Skeletal muscle cell (primary cell): ENCODE measurements at regions not wholly inside any gene's neighbourhood (a gene's known extent, or its start where the extent isn't known, plus 50 kb on each side); places are given as distances from the start of the nearest gene placed in this dataset.

ENCODE experiments used
- DNase-seq: peaks from one replicate; pipeline ENCODE4 v3.0.0-alpha.2; 2010; ENCODE audit warnings: low read depth
- H3K4me3 ChIP-seq: 2 replicates; pipeline ENCODE4 v1.5.1; 2011; ENCODE audit warnings: low read depth, mild to moderate bottlenecking, control low read depth, low read length, moderate library complexity

DNA sequence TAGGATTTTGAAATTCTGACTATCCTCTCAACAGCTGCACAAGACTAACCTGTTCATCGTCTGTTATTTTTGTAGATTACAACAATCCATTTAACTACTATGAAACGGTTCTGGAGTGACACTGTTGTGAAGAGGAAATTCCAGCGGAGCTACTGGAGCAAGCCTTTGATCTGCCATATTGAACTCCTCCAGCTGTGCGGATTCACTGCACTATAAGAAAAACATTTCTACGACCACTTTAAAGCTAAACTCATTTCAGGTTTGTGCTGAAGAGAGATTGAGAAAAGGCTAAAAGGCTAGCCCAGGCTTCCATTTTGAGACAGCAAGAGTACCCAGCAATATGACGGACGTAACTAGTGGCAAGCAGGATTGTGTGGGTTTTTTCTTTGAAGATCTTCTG lies 104.9 kb upstream of the ANKH start:
- DNase-seq, result no peak

DNA sequence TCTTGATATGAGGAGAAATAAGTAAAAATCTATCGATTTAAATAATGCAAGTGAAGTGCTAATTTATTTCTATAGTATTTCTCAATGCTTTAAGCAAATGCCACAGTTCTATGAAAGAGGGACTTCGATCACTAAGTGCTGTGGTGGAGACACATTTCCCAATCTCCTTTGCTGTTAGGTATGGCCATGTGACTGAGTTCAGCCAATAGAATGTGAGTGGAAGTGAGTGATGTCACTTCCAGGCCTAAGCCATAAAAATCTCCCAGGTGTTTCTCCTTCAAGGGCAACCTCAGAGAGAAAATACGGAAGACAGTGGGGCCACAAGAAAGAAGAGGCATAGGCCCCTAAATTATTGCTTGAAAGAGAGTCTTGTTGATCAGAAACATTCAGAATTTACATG lies 100.3 kb upstream of the ANKH start:
- H3K4me3 ChIP-seq, result no peak overlapping the region
- no peak for DNase-seq

More for the DNA sequence above, 104.9 kb upstream of the ANKH start:
- no peak overlapping the region for H3K4me3 ChIP-seq

DNA sequence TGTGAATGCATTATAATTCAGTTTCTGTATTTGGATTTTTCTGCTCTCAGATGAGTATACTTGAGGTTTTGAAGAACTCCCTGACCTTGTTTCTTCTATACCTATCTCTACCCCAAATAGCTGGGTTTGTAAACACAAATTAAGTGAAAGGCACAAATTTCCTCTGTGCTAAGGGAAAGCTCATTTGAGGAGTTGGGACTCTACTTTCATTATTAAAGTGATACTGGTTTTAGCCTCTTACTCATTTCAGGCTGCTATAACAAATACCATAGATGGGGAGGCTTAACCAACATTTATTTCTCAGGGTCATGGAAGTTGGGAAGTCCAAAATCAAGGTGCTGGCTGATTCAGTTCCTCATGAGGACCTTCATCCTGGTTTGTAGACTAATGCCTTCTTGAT lies 97.2 kb upstream of the ANKH start:
- no peak overlapping the region for H3K4me3 ChIP-seq
- DNase-seq, result no peak

DNA sequence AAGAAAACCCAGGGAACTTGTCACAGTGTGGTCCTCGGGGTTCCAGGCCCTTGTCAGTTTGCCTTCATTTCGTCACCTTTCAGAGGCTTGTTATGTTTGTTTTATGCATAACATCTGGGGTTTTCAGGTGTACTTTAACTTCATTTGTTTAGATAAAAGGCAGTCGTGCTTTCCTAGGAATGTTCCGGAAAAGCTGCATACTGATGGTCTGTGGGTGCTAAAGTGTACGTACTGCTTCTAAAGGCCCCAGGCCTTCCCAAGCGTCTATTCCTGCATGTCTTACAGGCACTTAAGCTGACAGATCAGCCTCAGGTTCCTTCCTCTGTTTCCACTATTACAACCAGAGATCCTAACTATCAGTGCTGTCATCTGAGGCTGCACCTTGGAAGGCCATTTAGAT lies 95.6 kb upstream of the ANKH start:
- H3K4me3 ChIP-seq, result no peak overlapping the region
- no peak for DNase-seq

DNA sequence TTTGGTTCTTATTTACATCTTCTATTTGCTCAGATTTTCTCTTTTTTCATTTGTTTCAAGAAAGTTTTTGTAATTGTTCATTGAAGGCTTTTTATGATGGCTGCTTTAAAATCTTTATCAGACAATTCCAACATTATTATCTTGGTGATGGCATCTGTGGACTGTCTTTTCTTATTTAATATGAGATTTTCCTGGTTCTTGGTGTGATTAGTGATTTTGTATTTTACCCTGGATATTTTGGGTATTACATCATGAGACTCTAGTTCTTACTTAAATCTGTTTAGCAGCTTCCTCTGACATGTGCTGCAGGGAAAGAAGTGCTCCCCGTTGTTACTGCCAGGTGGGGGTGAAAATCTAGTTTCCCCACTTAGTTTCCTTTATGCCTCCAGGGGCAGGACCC lies 94.2 kb upstream of the ANKH start:
- no peak overlapping the region for H3K4me3 ChIP-seq
- no peak for DNase-seq

DNA sequence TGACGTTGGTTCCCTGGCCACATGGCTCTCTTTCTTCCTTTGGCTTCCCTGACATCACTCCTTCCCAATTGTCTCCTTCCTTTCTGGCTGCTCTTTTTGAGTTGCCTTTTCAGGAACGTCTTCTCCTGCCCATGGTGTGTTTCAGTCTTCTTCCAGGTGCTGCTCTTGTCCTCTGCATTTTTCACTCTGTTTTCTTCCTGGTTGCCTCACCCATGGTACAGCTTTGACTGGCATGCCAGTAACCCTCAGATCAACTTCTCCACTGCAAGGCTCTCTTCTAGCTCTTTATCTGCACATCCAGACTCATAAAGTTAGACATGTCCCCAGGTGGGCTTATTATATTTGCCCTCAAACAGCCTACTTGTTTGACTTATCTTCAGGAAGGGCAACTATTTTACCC lies 91.0 kb upstream of the ANKH start:
- DNase-seq, result no peak

DNA sequence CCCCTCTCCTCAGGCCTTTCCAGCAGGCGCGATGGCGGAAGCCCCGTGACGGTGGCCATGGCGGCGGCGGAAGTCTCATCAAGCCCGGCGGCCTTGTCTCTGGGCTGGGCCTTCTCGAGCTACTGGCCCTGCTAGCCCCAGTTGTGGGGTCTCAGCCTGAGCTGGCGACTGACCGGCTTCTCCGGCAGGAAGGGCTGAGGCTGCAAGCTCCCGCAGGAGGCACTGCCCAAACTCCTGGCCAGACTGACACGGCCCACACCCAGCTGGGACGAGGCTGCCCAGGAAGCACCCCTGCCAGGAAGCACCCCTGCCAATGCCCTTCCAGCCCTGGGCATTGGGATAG lies 88.5 kb upstream of the ANKH start:
- no peak for DNase-seq
- no peak overlapping the region for H3K4me3 ChIP-seq

More for the DNA sequence above, 91.0 kb upstream of the ANKH start:
- no peak overlapping the region for H3K4me3 ChIP-seq

DNA sequence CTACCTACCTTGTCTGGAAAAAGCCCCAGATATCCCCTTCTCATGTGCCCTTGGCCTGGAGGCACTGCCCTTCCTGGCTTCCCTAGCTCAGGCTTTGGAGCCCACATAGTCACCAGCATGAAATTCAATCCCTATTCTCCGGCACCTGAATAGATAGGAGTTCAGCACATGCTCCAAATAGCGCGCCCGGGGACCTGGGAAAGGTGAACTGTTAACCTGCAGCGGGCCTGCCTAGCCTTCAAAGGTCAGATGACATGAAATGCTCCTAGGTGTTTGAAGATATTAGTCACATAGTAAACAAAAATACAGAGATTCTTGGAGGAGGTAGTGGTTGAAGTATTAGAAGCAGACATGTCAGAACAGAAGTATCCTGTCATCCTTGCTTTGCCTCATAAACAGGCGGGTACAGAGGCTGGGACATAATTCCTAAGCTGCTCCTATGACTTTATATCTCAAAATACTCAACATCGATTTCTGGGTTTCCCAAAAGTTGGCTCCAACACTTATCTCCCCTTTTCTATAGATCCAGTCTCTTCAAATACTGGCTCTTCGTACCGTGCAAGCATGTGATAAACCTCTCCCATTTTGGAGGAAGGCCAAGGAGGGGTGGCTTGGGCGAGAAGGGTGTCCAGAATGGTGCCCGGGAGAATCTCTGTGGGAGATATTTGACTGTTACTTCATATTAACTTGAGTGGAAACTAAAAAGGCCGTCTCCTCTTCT lies 88.0 kb upstream of the ANKH start:
- DNase-seq, result no peak
- H3K4me3 ChIP-seq, result no peak overlapping the region

DNA sequence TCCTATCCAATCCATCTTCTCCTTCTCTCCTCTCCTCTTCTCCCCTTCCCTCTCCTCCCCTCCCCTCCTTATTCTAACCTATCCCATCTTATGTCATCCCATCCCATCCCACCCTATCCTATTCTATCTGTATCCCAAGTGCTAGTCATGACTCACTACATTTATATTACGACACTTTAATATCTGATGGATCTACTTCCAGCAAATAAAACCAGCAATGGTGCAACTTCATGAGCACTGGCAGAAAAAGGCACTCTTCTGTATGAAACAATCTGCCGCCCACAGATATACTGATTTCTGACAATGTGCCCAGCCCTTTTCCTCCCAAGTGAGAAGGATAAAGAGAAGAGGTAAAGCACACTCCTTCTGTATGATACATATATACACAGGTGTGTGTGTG lies 86.6 kb upstream of the ANKH start:
- peak; percentile 28 for DNase-seq
- H3K4me3 ChIP-seq, result no peak overlapping the region

DNA sequence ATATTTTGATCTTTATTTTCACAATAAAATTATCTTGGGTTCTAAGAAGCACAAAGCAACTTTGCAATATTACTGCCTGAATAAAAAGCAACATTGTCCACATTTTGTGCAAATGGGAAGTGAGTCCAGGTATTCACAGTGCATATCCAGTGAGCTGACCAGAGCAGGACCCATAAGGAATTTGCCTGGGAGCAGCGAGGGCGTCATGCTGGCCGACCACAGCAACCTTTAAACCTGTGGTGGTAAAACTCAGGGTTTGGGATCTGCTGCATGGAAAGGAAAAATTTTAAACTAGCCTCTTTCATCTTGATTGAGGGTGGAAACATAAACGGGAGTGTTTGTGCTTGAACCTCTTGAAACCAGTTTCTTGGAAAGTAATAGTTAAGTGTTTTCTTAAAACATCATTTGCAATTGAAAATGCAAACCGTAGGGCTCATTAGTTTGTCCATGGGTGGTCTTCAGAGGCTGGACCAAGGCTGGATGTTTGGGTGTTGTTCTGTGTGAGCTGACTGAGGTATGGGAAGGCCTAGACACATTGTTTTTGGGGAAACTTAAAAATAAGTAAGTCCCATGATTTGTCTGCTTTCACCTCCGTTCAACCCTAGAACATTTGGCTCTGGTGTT lies 85.0 kb upstream of the ANKH start:
- H3K4me3 ChIP-seq, result no peak overlapping the region
- no peak for DNase-seq

DNA sequence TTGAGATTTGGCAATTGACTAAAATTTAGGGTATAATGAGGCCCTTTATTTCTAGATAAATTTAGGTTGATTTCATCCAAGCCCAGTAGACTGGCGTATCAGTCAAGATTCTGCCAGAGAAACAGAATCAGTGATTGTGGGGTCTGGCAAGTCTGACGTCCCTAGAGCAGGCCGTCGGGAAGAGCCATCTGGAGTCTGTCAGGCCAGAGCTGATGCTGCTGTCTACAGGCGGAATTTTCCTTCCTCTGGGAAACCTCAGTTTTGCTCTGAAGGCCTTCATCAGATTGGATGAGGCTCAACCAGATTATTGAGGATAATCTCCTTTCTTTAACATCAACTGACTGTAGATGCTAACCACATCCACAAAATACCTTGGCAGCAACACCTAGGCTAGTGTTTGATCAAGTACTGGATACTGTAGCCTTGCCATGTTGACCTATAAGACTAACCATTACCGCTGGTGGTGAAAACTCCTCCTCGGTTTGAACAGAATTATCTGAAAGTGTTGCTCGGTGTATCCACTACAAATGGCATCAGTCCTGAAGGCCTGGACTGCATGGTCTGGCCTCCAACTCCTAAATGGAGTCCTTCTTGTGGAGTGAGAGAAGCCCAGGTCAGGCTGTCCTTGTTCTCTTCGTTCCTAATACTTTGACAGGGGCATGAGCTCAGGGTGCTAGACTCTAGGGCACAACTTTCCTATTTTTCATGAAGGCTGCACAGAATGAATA lies 83.2 kb upstream of the ANKH start:
- no peak overlapping the region for H3K4me3 ChIP-seq

DNA sequence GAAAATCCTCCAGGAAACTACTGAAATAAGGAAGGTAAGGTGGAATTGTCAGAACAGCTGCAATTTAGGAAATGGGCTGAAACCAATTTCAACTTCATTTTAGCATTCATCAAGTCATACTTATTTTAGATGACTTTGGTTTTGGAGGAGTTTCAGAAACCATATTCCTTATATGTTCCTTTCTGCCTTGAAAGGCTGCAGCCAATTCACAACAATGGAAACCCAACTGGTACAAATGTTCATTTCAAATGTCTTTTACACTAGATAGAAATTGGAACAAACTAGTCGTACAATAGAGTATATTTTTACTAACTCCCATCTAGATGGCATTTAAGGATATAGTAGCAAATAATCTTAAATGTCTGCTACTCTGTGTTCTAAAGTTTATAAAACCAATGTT lies 82.6 kb upstream of the ANKH start:
- no peak for DNase-seq
- H3K4me3 ChIP-seq, result no peak overlapping the region

More for the DNA sequence above, 83.2 kb upstream of the ANKH start:
- DNase-seq, result no peak

DNA sequence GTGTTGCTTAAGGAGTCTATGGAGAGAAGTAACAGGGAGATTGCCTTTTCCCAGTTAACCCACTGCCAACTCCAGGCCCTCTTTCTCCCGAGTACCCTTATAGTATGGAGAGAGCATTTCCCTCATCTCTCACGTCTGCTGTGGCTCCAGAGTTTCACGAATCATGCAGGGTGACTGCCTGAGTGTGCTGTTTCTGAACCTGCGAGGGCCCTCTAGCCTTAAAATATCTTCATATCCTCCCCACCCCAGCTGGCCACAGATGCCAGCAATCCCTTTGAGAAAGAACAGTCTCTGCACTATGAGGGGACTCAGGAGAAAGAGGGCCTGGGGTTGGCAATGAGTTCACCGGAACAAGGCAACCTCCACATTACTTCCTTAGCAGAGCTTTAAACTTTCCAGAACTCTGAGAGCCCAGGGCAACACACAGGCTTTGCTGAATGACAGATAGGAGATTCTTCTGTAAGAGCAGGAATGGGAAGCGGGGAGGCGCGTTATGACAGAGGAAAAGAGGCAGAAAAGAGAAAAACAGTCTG lies 81.6 kb upstream of the ANKH start:
- no peak overlapping the region for H3K4me3 ChIP-seq
- DNase-seq, result no peak

DNA sequence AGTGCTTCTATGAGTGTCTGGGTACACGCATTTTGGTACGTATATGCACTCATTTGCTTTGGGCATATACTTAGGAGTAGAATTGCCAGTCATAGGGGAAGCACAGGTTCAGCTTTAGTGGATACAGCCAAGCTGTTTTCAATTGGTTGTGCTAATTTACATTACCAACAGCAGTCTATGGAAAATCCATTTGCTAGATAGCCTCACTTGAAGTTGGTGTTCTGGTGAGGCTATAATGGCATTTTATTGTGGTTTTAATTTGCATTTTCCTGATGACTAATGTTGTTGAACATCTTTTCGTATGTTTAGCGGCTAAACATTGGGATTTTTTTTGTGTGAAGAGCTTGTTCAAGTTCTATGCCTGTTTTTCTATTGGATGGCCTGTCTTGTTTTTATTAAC lies 76.8 kb upstream of the ANKH start:
- no peak overlapping the region for H3K4me3 ChIP-seq
- DNase-seq, result no peak

DNA sequence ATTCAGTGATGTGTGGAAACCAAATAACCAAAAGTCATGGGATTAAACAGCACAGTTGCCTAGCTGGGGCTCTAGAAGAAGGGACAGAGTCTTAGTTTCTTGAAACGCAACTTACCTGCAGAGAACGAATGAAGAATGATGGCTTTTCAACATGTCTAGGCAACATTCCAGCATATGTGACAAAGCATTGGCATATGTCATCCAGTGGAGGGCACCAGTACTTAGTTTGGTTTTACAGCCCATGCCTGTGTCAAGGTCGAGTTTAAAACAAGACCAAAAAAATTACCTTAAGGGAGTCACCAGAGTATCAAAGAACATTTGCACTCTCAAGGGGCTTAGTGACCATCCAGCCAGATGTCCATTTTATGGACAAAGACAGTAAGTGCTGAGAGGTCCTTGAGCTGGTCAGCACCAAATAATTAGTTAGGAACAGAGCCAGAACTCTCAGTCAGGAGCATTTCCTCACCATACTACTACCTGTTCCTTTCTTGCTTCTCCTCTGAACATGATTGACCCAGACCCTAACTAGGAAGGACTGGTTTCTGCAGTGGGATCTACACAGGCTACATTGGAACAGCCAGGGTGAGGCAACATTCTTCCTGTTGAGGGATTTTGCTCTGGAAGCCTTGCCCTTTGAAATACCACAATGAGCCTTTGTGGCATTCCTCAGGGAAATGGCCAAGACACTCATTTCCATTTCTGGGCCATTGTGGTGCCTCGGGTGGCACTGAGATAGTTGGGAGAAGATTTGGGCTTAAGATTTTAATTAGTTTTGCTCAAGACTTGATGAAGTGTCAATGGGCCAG lies 75.4 kb upstream of the ANKH start:
- H3K4me3 ChIP-seq, result no peak overlapping the region
- DNase-seq, result no peak

DNA sequence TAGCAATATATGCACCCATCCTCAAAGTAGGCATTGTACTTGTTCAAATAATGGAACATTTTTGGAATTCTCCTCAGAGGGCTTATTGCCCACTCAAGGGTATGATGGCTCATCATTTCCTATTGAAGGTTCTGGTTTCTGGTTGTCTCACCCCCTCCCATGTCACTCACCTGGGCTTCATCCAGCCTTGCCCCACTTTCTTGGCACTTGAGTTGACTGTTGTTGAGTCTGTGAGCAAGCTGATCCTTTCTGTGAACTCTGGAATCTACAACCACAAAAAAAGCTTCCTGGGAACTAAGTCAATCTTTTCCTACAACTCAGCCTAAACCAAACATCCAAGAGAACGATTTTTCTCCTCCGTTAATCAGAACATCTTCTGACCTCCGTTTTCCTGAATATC lies 73.9 kb upstream of the ANKH start:
- H3K4me3 ChIP-seq, result no peak overlapping the region
- DNase-seq, result no peak

DNA sequence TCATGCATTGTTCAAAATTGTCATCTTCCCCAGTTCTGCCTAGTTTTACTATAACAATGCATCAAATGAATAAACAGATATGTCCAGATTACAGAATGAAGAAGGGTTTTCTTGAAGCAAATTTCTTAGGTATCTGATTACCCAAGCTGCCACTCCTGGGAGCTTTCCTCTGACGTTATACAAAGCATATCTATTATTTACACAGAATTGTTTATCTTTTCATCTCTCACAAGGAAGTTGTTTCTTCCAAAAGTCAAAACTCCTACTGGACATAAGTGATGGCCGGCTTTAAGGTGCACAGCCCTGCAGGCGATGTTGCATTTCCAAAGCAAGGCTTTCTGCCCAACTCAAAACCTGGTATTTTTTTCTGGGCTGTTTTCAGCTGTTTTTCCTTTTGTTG lies 73.4 kb upstream of the ANKH start:
- H3K4me3 ChIP-seq, result no peak overlapping the region
- no peak for DNase-seq

DNA sequence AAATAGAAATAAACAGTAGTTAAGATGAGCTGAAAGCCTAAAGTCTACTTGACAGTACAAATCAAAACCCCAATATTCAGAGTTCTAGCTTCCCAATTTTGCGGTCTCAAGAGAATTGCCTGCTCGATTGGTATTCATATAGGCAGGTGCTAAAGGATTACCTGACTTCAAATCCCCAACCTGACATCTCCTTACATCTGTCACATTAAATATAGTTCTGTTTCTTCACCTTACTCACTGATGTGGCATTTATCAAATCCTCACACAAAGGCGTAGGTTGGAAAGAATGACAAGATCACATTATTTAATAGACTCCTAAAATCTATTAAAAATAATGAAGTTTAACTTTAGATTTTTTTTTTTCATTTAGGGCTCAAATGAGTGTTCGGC lies 72.8 kb upstream of the ANKH start:
- DNase-seq, result no peak
- no peak overlapping the region for H3K4me3 ChIP-seq

DNA sequence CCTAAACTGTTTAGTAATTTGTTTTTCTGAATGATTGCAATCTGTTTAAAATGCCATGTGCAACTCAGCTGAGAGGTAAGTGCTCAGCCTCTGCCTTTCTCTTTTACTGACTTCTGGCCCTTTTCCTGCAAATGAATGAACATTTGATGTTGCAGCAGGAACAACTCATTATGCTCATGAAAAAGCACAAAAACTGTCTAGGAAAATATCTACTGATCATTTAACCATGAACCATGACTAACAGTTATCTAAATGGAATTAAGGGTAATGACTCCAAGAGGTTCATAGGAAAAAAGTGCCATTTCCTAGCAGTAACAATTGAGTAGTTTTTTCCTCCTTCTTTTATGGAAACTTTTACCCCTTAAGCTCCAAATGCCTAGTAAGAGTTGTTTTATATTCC lies 70.6 kb upstream of the ANKH start:
- H3K4me3 ChIP-seq, result no peak overlapping the region
- no peak for DNase-seq

DNA sequence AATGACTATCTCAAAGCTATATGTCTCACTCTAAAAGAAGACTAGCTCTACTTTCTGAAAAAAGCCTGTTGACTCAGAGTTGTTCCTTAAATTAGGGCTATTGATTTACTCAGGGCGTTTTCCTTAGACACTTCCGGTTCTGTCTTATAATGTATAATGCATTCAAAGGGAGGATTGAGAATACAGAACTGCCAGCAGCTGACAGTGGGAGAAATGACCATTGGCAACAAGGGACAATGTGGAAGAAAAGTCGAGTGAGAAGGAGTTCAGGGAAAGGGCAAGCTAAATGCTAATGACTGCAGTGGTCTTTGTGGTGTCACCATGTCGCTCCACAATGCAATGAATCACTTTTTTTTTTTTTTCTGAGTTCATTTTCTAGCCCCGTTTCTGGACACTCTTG lies 65.7 kb upstream of the ANKH start:
- no peak overlapping the region for H3K4me3 ChIP-seq
- no peak for DNase-seq
